Mesenchymal stem cell (in vitro differentiated cells and primary cell): ENCODE measurements at regions not wholly inside any gene's neighbourhood (a gene's known extent, or its start where the extent isn't known, plus 50 kb on each side); places are given as distances from the start of the nearest gene placed in this dataset.

ENCODE experiments used
- DNase-seq: peaks from one replicate; pipeline ENCODE4 v3.0.0-alpha.2; 2013
- H2AFZ ChIP-seq: one replicate; pipeline ENCODE4 v1.6.1; 2013; ENCODE audit warnings: low read depth, mild to moderate bottlenecking, control low read depth, inconsistent platforms, low read length, moderate library complexity
- H2AK5ac ChIP-seq: 2 replicates; pipeline ENCODE4 v1.6.1; 2013; ENCODE audit warnings: low read length, moderate library complexity, mild to moderate bottlenecking, inconsistent platforms; ENCODE audit not compliant: severe bottlenecking
- H2BK120ac ChIP-seq: one replicate; pipeline ENCODE4 v1.6.1; 2013; ENCODE audit warnings: low read depth, mild to moderate bottlenecking, inconsistent platforms, low read length, moderate library complexity
- H2BK12ac ChIP-seq, 2 experiments: one replicate each; pipeline ENCODE4 v1.6.1; 2013; ENCODE audit warnings: inconsistent platforms in 2 of 2, low read length in 2 of 2, mild to moderate bottlenecking in 2 of 2, moderate library complexity in 2 of 2, control low read depth in 1 of 2
- H2BK15ac ChIP-seq: one replicate; pipeline ENCODE4 v1.6.1; 2013; ENCODE audit warnings: mild to moderate bottlenecking, low read depth, inconsistent platforms; ENCODE audit not compliant: poor library complexity, severe bottlenecking
- H2BK5ac ChIP-seq: 2 replicates; pipeline ENCODE4 v1.6.1; 2013; ENCODE audit warnings: low read depth, mild to moderate bottlenecking, low read length, control low read depth, inconsistent platforms; ENCODE audit not compliant: poor library complexity, severe bottlenecking
- H3K14ac ChIP-seq, 2 experiments: one replicate each; pipeline ENCODE4 v1.6.1; 2013; ENCODE audit warnings: inconsistent platforms in 2 of 2, low read length in 2 of 2, control low read depth in 1 of 2, mild to moderate bottlenecking in 1 of 2, moderate library complexity in 1 of 2
- H3K18ac ChIP-seq, 2 experiments: one replicate each; pipeline ENCODE4 v1.6.1; 2013; ENCODE audit warnings: inconsistent platforms in 2 of 2, low read length in 2 of 2, control low read depth in 1 of 2, low read depth in 1 of 2, mild to moderate bottlenecking in 1 of 2
- H3K23ac ChIP-seq, 2 experiments: one replicate each; pipeline ENCODE4 v1.6.1; 2013; ENCODE audit warnings: inconsistent platforms in 2 of 2, low read length in 2 of 2, mild to moderate bottlenecking in 2 of 2, moderate library complexity in 2 of 2, control low read depth in 1 of 2
- H3K27ac ChIP-seq: 2 replicates; pipeline ENCODE4 v1.5.1; 2013; ENCODE audit warnings: mild to moderate bottlenecking, moderate library complexity, low read length, control low read depth, inconsistent platforms; ENCODE audit not compliant: poor library complexity, severe bottlenecking
- H3K27me3 ChIP-seq, 2 experiments: 2 replicates each; pipeline versions ENCODE4 v1.6.1 to v1.7.0; 2013; ENCODE audit warnings: low read length in 2 of 2, mild to moderate bottlenecking in 2 of 2, moderate library complexity in 2 of 2, control low read depth in 1 of 2, inconsistent platforms in 1 of 2; ENCODE audit not compliant: control insufficient read depth in 1 of 2, insufficient read depth in 1 of 2
- H3K36me3 ChIP-seq, 2 experiments: 2 replicates each; pipeline versions ENCODE4 v1.6.1 to v1.7.0; 2013; ENCODE audit warnings: low read length in 2 of 2, control low read depth in 1 of 2, inconsistent platforms in 1 of 2, low read depth in 1 of 2, mild to moderate bottlenecking in 1 of 2; ENCODE audit not compliant: insufficient read depth in 2 of 2, control insufficient read depth in 1 of 2
- H3K4ac ChIP-seq, 2 experiments: one replicate each; pipeline ENCODE4 v1.6.1; 2013; ENCODE audit warnings: inconsistent platforms in 2 of 2, low read length in 2 of 2, mild to moderate bottlenecking in 2 of 2, moderate library complexity in 2 of 2, control low read depth in 1 of 2, low read depth in 1 of 2
- H3K4me1 ChIP-seq: 2 replicates; pipeline ENCODE4 v1.6.1; 2013; ENCODE audit warnings: low read depth, low read length, control low read depth; ENCODE audit not compliant: control insufficient read depth, insufficient read depth
- H3K4me2 ChIP-seq: 2 replicates; pipeline ENCODE4 v1.6.1; 2013; ENCODE audit warnings: low read length, mild to moderate bottlenecking, inconsistent platforms; ENCODE audit not compliant: poor library complexity, severe bottlenecking
- H3K4me3 ChIP-seq, 2 experiments: 2 replicates each; pipeline versions ENCODE4 v1.5.1 to v1.7.0; 2013; ENCODE audit warnings: low read length in 2 of 2, mild to moderate bottlenecking in 2 of 2, control low read depth in 1 of 2, low read depth in 1 of 2; ENCODE audit not compliant: insufficient read depth in 1 of 2
- H3K79me1 ChIP-seq: replicated peaks from 2 replicates; pipeline ENCODE4 v1.6.1; 2013; ENCODE audit warnings: mild to moderate bottlenecking, control low read depth, low read length, inconsistent platforms; ENCODE audit not compliant: poor library complexity, severe bottlenecking
- H3K9ac ChIP-seq: 2 replicates; pipeline ENCODE4 v1.7.0; 2013; ENCODE audit warnings: mild to moderate bottlenecking, low read length, moderate library complexity
- H3K9me3 ChIP-seq: 2 replicates; pipeline ENCODE4 v1.7.0; 2013; ENCODE audit warnings: mild to moderate bottlenecking, low read length; ENCODE audit not compliant: control insufficient read depth
- H4K8ac ChIP-seq: one replicate; pipeline ENCODE4 v1.6.1; 2013; ENCODE audit warnings: inconsistent platforms, mild to moderate bottlenecking, low read length, moderate library complexity
- H4K91ac ChIP-seq: one replicate; pipeline ENCODE4 v1.6.1; 2013; ENCODE audit warnings: mild to moderate bottlenecking, low read length, inconsistent platforms
- WGBS: methylation state at CpG from one replicate; pipeline ENCODE4 v1.1.7; 2013; ENCODE audit warnings: mixed read lengths; 5-methylcytosine and 5-hydroxymethylcytosine counted together

- H2AFZ ChIP-seq = no peak overlapping the region
- no peak overlapping the region for H3K18ac ChIP-seq
- no peak overlapping the region for H3K14ac ChIP-seq
- H3K4me2 ChIP-seq = no peak overlapping the region
- no peak overlapping the region for H2BK12ac ChIP-seq
- no peak overlapping the region for H3K4ac ChIP-seq
- H3K9me3 ChIP-seq = peaks cover 4% of the 10 kb centered on the region
- no peak overlapping the region for H2BK15ac ChIP-seq
- peaks cover 0 to 16% of the 10 kb centered on the region in 2 experiments for H3K27me3 ChIP-seq
- no peak overlapping the region for H3K9ac ChIP-seq
- no peak overlapping the region for H2AK5ac ChIP-seq
- no peak overlapping the region for H4K8ac ChIP-seq
- DNase-seq = no peak
- WGBS = 65% methylated on average over 2 of the region's 4 CpGs
- no peaks in the 10 kb centered on the region for H3K79me1 ChIP-seq
- H2BK5ac ChIP-seq = no peak overlapping the region
- no peak overlapping the region for H4K91ac ChIP-seq
- H3K23ac ChIP-seq = no peak overlapping the region
- H3K4me1 ChIP-seq = no peaks in the 10 kb centered on the region
- H3K27ac ChIP-seq = no peak overlapping the region
- H3K4me3 ChIP-seq = no peak overlapping the region
- no peak overlapping the region for H2BK120ac ChIP-seq
- no peaks in the 10 kb centered on the region for H3K36me3 ChIP-seq
Measured at GRCh38 chr16:17607075-17607509, 136.3 kb upstream of the XYLT1 start.

- H2BK5ac ChIP-seq = no peak overlapping the region
- H3K4me3 ChIP-seq = no peak overlapping the region
- H4K8ac ChIP-seq = no peak overlapping the region
- H3K23ac ChIP-seq = no peak overlapping the region
- H4K91ac ChIP-seq = no peak overlapping the region
- peaks cover 0 to 16% of the 10 kb centered on the region in 2 experiments for H3K27me3 ChIP-seq
- H2BK15ac ChIP-seq = no peak overlapping the region
- H3K9ac ChIP-seq = no peak overlapping the region
- no peak overlapping the region for H3K18ac ChIP-seq
- no peak overlapping the region for H2AK5ac ChIP-seq
- no CpG with 5 or more reads among the region's 1 CpG for WGBS
- H3K14ac ChIP-seq = no peak overlapping the region
- no peak overlapping the region for H2BK12ac ChIP-seq
- DNase-seq = no peak
- no peak overlapping the region for H2AFZ ChIP-seq
- no peaks in the 10 kb centered on the region for H3K36me3 ChIP-seq
- no peaks in the 10 kb centered on the region for H3K4me1 ChIP-seq
- H3K4me2 ChIP-seq = no peak overlapping the region
- no peak overlapping the region for H3K4ac ChIP-seq
- H2BK120ac ChIP-seq = no peak overlapping the region
- H3K27ac ChIP-seq = no peak overlapping the region
- H3K9me3 ChIP-seq = peaks cover 8% of the 10 kb centered on the region
- H3K79me1 ChIP-seq = no peaks in the 10 kb centered on the region
Measured at GRCh38 chr16:17606460-17606859, 135.7 kb upstream of the XYLT1 start.

GRCh38 chr16:17605784-17606183, 135.0 kb upstream of the XYLT1 start:
- H3K9ac ChIP-seq = no peak overlapping the region
- no peak overlapping the region for H2BK15ac ChIP-seq
- no peak overlapping the region for H2BK12ac ChIP-seq
- no peak overlapping the region for H4K91ac ChIP-seq
- no peaks in the 10 kb centered on the region for H3K36me3 ChIP-seq
- no peak overlapping the region for H2AK5ac ChIP-seq
- no peaks in the 10 kb centered on the region for H3K4me1 ChIP-seq
- no peak overlapping the region for H3K4me3 ChIP-seq
- no peak overlapping the region for H4K8ac ChIP-seq
- peaks cover 0 to 16% of the 10 kb centered on the region in 2 experiments for H3K27me3 ChIP-seq
- no peak for DNase-seq
- H2AFZ ChIP-seq = no peak overlapping the region
- H2BK120ac ChIP-seq = no peak overlapping the region
- 91% methylated on average over 1 of the region's 4 CpGs for WGBS
- H3K27ac ChIP-seq = no peak overlapping the region
- no peaks in the 10 kb centered on the region for H3K79me1 ChIP-seq
- H3K9me3 ChIP-seq = peaks cover 11% of the 10 kb centered on the region
- no peak overlapping the region for H3K18ac ChIP-seq
- no peak overlapping the region for H3K14ac ChIP-seq
- H3K23ac ChIP-seq = no peak overlapping the region
- no peak overlapping the region for H3K4ac ChIP-seq
- no peak overlapping the region for H3K4me2 ChIP-seq
- no peak overlapping the region for H2BK5ac ChIP-seq

GRCh38 chr16:17603626-17604025, 132.9 kb upstream of the XYLT1 start:
- H2BK5ac ChIP-seq = no peak overlapping the region
- H3K4me2 ChIP-seq = no peak overlapping the region
- no peak for DNase-seq
- H3K18ac ChIP-seq = no peak overlapping the region
- no peak overlapping the region for H4K91ac ChIP-seq
- no peak overlapping the region for H3K4ac ChIP-seq
- peaks cover 29% of the 10 kb centered on the region for H3K9me3 ChIP-seq
- no peak overlapping the region for H2BK12ac ChIP-seq
- no peak overlapping the region for H3K14ac ChIP-seq
- H3K23ac ChIP-seq = no peak overlapping the region
- H4K8ac ChIP-seq = no peak overlapping the region
- H2BK120ac ChIP-seq = no peak overlapping the region
- H3K4me3 ChIP-seq = no peak overlapping the region
- no peaks in the 10 kb centered on the region for H3K79me1 ChIP-seq
- 22% methylated on average over 1 of the region's 1 CpG for WGBS
- no peak overlapping the region for H2AK5ac ChIP-seq
- H2AFZ ChIP-seq = no peak overlapping the region
- H3K9ac ChIP-seq = no peak overlapping the region
- no peaks in the 10 kb centered on the region for H3K4me1 ChIP-seq
- peaks cover 0 to 13% of the 10 kb centered on the region in 2 experiments for H3K27me3 ChIP-seq
- H2BK15ac ChIP-seq = no peak overlapping the region
- H3K27ac ChIP-seq = no peak overlapping the region
- no peaks in the 10 kb centered on the region for H3K36me3 ChIP-seq
